NCI-H2081 treated with DMSO at 0.1 percent for 48 hours (cell line): ENCODE measurements at regions not wholly inside any gene's neighbourhood (a gene's known extent, or its start where the extent isn't known, plus 50 kb on each side); places are given as distances from the start of the nearest gene placed in this dataset.

ENCODE experiments used
- DNase-seq: peaks from one replicate; lab custom pipeline; 2025; lab: John Stamatoyannopoulos, UW

DNA sequence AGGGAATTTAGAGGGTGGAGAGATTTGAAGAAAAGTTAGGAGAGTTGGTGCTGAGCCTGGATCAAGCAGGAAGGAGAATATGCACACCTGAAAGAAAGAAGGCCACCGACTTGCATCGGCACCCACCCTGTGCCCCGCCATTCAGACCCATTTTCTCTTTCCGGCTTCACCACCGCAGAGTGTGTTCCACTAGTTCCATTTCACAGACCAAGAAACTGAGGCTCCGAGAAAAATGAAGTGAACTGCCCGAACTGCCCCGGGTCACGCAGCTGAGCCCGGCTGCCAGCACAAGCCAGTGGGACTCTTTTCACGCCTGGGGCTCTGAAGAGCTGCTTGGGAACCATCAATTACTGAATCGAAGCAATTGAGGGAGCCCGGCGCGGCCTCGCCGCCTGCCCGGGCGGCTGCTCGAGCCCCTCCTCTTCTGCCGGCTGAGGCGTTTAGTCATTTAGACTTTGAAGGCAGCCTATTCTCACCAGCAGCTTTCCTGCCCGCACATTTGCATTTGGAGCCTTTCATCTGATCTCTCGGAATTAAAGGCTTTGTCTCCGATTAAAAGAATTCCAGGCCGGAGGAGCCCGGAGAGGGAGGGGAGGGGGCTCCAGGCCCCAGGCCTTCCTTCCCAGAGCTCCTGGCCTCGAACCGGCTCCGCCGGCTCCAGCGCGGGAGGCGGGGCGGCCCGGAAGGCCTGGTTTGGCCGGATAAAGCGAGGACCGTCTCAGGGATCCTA is 140.2 kb upstream of the PJA1 start:
- no peak for DNase-seq

DNA sequence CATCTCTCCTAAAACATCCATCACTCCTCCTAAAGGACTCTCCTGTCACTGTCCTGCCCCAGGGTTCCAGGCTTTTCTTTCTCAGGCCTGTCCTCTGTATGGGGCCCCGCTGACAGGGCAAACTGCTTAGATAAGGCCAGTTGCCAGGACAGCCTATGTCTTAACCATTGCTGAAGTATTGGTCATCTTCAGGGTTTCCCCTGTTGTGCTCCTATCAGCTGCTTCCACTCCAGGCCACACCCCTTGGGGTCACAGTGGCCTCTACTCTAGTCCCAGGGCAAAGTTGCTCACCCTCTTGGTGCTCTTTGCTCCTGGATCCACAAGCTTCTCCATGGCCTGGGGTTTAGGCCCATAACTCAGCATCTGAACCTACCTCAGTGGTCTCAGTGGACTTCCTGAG is 138.0 kb upstream of the PJA1 start:
- no peak for DNase-seq

DNA sequence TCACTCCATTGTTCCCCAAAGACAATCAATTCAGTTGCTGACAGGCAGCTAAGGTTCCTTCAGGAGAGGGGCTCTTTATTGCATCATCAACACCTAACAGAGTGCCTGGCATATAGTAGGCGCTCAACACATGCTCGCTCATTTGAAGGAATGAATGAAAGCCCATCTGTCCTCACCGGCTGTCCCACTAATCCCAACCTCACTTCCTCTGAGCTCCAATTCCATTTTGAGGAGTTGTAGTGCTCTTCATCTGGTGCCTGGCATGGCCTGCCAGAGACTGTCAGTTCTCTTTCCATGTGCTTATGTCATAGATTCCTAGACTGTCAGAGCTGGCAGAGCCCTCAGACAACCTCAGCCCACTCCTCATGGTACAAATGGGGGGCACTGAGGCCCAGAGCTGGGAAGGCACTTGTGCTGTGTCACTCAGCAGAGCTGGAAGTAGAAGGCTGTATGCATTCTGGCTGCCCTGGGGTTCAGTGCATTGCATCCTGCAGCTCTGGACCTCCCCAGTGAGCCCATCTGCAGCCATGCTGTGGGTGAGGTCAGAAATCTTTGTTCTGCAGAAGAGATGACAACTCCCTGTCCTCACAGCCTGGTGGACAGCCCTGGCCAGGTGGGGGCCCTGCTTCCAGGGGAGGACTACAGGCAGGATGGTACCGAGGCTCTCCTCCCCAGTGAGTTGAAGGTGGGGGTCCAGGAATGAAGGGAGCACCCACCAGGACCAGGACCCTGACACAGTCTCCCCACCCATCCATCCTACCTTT is 134.9 kb upstream of the PJA1 start:
- DNase-seq = no peak

DNA sequence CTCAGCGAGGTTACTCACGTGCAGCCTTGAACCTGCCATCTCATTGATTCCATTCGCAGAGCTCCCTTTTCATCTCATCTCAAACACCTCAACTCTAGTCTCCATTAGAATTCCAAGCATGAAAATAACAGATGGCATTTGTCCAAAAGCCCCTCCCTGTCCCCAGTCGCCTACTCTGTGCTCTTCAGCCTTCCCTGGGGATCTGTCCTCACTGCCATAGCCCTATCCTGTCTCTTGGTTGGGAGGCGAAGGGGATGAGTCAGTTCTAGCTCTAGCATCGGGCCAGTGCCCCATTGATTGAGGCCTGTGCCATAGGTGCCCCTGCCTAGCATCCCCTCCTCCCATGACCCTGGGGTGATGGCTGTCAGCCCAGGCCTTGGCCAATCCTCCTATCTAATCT is 134.0 kb upstream of the PJA1 start:
- no peak for DNase-seq

DNA sequence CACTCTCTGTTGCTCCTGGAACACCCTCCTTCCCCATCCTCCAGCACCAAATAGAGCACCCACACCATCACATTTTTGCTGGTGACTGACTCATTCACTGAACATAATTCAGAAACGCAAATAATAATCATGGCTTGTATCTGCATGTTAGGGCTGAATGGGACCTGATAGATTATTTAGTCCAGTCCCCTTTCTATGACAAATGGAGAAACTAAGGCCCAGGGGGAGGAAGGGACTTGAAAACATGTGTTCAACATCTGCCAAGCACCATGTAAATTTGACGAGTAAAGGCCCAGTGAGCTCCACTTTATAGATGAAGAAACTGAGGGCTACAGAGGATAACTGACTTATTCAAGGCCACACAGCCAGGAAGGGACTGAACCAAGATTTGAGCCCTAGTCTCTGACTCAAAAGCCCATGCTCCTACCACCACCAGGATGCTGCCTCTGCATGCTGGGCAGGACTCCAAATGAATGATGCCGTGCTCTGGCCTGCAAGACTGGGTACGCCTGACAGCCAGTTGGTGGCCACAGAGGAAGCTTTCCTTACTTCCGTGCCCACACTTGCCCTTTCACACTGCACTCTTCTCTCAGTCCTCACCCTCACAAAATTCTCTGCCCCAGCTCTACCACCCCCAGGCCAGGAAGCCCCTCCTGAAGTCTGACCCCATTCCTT is 133.3 kb upstream of the PJA1 start:
- no peak for DNase-seq

DNA sequence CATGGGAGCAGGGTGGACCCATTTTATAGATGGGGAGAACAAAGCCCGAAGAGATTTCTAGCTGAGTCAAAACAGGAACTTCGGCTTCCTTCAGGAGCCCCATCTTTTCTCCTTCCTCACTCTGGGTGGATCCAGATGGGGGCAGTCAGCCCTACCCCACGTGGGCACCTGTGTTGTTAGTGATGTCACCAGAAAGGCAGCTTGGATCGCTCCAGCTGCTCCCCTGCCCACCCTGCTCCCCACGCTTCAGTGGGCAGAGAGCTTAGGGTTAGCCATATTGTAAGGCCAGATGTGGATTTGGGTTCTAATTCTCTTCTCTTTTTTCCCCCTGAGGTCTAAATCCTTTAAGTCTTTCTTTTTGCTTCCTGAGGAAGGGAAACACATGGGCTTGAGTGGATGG is 132.3 kb upstream of the PJA1 start:
- DNase-seq = no peak

DNA sequence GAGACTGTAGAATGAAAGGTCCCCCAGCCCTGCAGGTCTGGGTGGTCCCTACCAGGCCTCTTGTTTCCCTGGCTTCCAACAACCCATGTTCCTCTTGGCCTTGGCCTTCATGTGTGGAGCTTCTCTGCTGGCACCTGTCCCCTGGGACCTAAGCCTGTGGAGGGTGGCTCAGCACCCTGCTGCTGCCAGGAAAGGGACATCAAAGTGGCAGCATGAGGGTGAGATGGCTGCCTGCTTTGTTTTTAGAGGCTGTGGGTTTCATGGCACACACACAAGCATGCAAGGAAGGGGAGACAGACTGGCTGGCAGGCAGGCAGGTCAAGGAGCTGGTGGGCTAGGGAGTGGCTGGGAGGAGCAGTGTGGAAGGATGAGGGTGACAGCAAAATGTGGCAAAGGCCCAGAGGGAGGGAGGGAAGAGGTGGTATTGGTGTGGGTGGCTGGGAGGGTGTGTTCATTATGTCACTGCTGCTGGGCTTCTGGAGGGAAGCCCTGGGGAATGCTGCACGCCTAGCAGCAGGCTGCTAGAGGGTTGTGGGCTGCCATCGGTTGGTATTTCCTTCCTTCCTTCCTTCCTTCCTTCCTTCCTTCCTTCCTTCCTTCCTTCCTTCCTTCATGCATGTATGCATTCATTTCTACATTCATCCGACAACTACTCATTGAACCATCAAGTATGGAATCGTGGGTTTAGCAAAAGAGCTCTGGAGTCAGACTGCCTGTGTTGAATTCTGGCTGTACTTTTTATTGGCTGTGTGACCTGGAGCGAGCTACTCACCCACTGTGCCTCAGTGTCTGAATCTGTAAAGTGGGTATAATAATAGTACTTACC is 128.7 kb upstream of the PJA1 start:
- no peak for DNase-seq

DNA sequence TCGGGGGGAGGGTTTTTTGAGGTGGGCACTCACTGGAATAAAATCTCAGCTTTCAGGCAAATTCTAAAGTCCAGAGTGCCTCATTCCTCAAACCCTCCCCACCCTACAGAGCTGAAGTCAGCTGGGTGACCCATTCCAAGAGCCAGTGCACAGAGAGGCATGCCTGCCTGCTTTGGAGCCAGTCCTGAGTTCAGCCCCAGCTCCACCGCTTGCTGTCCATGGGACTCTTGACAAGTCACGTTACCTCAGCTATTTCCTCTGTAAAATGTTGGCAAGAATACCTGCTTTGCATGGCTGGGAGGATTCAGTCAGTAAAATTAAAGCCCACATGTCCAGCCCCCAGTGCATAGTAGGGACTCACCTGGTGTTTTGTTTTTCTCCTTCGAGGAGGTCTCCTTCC is 125.9 kb upstream of the PJA1 start:
- DNase-seq = no peak

DNA sequence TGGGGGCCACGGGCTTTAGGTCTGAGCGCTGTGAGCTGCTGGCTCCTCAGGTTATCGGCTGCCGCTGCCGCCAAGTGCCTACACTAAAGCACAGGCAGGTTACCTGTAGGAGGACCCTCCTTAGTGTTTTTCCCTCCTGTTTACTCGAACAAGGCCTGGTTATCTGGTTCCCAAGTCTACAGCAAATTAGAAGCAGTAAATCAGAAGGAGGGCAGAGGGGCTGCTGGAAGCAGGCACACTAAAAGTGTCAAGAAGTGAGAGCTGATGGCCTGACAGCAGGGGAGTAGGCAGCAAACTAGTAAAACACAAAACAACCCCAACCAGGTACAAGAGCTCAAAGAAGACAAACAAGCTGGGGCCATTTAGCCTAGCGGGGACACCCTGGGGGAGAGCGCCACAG is 125.0 kb upstream of the PJA1 start:
- no peak for DNase-seq

DNA sequence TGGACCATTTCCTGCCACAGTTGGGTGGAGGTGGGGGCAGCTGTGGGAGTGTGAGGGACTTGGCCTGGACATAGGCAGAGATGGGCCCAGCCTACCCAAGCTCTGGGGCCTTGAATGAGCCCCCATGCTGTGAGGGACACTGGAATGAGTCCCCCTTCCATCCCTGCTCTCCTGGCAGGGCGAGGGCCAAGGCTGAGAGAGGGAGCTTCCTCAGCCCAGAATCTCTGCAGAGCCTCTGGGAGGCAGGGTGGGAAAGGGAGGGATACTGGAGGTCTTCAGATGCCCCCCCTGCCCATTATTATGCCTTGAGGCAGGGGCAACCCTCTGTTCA is 124.5 kb upstream of the PJA1 start:
- DNase-seq = no peak

DNA sequence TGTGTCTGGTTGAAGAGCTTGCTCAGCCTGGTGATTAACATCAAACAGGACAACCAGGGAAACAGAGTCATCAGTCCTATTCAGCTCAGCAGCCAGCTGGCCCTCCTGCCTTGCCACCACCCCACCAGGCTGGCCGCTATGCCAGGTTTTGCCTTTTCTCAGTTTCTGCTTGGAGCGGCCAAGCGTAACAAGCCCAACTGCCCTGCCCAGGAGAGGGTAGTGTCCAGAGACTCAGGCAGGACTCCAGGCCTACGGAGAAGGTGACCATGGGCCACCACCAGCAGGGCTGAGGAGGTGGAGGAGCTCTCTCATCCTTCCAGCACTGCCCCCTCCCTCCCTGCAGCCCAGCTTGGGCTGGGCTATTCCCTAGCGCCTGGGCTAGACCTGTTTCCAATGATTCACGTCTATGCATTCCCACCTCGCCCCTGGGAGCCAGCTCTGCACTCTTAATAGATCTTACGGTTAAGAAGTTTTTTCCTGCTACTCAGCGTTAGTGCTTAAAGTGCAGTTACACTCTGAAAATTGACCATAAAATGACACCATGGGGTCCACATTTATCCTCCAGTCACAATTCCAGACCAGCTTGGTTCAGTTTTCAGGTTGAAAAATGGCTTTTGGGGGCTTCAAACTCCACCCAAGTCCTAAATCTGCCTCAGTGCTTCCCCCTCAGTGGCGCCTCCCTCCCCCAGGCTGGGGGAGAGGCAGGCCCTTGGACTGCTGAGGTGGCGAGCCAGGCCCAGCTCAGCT is 124.0 kb upstream of the PJA1 start:
- DNase-seq = no peak

DNA sequence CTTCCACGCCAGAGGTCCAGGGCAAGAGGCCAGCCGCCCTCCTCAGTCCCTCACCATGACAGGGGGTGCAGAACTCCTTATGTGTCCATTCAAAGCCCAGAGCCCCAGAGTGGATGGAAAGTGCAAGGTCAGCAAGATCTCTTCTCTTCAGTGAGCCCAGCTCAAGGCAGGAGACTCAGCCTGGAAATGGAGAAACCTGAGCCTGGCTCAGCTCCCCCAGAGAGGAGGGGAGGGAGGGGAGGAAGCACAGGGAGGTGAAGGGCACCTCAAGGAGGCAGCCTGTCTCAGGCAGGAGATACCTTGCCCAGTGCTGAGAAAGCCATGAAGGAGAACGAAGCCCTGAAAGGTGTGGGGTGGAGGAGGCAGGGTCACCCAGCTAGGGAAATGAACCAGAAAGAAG is 121.8 kb upstream of the PJA1 start:
- DNase-seq = no peak

DNA sequence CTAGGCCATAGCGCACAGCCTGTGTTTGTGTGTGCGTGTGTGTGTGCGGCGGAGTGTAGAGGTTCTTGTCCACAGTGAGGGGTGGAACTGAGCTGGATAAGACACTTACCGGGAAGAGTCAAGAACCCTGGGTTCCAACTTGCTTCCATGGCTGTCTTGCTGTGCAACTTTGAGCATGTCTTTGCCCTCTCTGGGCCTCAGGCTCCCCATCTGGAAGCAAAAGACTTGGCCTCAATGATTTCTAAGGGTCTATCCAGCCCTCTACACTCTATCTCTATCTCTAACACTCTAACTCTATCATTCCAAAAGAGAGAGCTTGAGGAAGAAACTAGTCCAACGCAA is 121.3 kb upstream of the PJA1 start:
- DNase-seq = no peak

DNA sequence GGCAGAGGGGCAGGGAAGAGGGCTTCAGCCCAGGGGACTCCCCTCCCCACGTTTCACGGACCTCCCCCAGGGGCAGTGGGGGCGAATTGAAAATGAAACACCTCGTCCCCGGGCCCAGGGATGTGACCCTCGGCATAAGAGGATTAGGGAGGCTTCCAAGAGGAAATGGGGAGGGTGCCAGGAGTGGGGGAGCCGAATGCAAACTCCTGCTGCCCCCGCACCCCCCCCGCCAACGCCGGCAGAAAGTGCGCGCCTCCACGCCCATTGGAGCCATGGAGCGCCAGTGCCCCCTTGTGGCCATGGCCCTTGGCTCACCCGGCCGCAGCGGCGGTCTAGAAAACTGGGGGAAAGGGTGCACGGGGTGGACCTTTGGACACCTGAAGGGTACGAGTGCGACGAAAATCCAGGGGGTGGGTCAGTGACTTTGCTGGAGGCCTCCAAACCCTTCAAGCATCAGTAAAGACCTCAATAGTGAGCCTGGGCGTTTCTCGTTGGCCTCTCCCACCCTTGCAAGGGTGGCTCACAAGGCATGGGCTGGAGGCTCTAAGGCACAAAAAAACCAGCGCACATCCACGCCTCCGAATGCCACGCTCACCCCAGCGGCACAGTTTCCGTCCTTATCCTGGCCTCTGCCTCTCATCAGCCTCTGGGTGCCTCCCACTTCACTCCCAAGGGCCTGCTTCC is 120.8 kb upstream of the PJA1 start:
- no peak for DNase-seq

DNA sequence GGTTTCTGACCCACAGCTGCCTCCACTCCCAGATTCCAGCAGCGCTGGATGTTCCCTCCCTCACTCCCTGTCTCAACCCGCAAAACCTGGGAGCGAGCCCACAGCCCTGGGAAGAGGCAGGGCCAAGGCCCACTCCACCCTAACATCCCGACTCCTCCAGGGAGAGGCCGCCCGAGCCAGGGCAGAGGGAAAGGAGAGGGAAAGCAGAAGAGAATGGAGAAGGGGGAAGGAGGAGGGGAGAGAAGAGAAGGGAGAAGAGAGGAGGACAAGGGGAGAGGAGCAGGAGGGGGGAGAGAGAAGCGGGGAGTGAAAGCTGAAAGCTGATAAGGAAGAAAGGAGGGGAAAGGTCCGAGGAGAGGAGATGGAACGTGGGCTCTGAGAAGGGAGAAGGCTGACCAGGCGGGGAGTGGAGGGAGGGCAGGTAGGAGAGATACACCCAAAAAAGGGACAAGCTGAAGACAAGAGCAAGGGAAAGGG is 120.2 kb upstream of the PJA1 start:
- DNase-seq = no peak

DNA sequence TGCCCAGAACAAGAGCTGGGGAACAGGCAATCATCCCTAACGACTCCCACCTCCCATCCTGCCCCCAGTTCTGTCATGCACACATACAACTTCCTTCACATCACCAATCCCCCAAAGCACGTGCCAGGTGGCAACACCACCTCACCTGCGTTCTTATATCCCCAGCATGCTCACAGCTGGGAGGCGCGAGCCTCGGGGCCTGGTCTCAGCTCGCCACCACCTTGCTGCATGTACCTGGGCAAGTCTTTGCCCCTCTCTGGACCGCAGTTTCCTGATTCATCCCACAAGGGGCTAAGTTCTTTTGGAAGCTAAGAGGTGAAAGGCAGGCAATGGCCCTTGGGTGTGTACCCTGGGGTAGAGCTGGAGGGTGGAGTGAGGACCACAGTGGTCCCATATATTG is 119.2 kb upstream of the PJA1 start:
- no peak for DNase-seq

DNA sequence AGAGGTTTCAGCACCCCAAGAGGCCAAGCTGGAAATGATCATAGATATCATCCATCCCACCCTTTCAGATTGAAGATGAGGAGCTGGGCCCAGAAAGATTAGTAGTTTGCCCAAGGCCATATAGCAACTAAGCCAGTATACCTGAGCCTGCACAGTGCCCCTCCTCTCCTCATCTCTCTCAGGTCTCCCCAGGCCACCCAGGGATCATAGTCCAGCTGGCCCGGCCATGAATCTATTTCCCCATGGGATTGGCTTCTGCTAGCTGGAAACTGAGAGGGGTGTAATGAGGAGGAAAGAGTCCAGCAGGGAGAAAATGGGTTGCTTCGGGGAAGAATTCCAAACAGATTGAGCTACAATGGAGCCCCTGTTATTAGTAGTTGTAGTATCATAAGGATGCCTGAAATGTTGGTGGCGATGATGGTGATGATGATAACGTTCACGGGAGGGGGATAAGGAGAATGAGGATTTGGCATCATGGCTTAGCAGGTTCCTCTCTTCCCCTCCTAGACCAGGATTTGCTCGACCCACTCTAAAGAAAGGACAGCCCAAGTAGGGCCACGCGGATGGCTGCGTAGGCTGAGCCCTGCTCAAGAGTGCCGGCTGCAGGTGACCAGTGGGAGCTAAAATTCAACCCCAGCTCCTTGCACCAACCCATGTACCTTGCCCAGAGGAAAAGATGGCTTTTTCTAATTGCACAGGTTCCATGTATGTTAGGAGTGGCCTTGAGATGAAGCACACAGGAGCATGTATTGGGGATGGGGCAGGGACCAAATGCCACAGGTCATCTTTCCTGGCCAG is 117.8 kb upstream of the PJA1 start:
- DNase-seq = no peak

DNA sequence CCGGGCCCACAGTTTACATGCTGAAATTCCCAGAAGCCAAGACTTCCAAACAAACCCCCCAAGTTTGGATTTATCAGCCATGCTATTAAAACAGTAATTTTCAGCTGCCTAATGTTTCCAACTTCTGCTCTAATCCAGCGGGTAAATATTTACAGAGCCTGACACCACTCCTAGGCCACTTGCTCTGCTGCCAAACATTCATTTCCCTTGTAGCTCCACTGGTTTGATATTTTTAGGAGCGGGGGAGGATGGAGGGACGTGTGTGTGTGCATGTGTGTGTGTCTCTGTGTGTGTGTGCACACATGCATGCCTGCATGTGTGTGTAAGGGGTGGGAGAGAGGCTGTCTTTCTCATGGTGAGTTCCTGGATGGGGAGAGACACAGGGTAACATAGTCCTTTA is 115.7 kb upstream of the PJA1 start:
- DNase-seq = no peak

DNA sequence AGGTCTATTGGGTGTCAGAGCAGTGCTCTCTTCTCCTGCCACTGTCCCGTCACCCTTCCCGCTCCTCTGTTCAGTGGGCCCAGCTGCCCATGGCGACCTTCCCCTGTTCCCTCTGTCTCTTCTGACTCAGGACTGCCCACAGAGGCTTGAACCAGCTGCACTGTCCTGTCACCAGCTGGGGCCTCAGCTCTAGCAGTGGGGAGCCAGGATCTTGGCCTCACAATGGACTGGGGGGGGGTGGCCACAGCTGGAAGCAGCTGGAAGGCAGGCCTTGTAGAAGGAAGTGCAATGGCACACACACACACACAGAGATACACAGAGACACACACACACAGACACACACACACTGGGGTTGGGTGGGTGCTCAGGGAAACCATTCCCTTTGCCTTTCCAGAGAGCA is 114.0 kb upstream of the PJA1 start:
- DNase-seq = no peak

DNA sequence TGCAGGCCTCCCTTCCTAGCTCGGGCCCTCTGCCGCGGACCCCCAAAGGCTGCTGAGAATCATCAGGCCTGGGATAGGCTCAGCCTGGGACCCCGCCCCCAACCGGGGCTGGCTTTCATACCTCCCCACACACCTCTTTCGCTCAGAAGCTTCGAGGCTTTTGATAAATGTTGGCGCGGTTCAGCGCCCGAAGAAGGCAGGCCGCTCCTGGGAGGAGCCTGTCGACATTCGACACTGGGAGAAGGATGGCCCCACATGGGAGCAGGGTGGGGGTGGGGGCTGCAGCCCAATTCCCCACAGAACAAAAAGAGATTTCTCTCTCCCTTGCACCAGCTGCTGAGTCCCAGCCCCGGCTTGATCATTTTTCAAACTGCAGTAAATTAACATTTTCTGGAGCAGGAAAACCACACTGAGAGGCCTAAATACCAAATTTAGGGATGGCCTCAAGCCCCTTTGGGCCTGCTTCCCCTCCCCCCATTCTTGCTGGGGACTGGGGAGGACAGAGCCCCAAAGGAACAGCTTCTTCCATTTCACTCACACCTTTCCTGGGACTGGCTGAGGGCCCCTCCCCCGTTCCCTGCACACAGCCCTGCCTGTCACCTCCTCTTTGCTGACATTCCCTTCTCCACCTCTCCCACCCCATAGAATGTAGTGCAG is 112.9 kb upstream of the PJA1 start:
- no peak for DNase-seq
